SK-N-SH (cell line): ENCODE measurements at regions not wholly inside any gene's neighbourhood (a gene's known extent, or its start where the extent isn't known, plus 50 kb on each side); places are given as distances from the start of the nearest gene placed in this dataset.

Experiments used
- ELF1 ChIP-seq: IDR thresholded peaks from 2 replicates; pipeline ENCODE4 v1.4.0; 2012
- EP300 ChIP-seq, 2 experiments: IDR thresholded peaks; 2 replicates each; pipeline versions ENCODE4 v1.4.0 to v1.6.1; 2012; ENCODE audit warnings: borderline replicate concordance in 1 of 2, low read depth in 1 of 2, low read length in 1 of 2
- FOXM1 ChIP-seq: IDR thresholded peaks from 2 replicates; pipeline ENCODE4 v1.4.0; 2012; ENCODE audit warnings: low read depth, mild to moderate bottlenecking
- JUND ChIP-seq: IDR thresholded peaks from 2 replicates; pipeline ENCODE4 v1.4.0; 2012
- NRF1 ChIP-seq: IDR thresholded peaks from 2 replicates; pipeline ENCODE4 v1.6.1; 2012; ENCODE audit warnings: low read depth, mild to moderate bottlenecking, low read length
- POLR2AphosphoS5 ChIP-seq: IDR thresholded peaks from 2 replicates; pipeline ENCODE4 v1.6.1; 2012; ENCODE audit warnings: low read depth, low read length
- RAD21 ChIP-seq: IDR thresholded peaks from 2 replicates; pipeline ENCODE4 v1.6.1; 2012; ENCODE audit warnings: mild to moderate bottlenecking, low read length
- RFX5 ChIP-seq: IDR thresholded peaks from 2 replicates; pipeline ENCODE4 v1.6.1; 2012; ENCODE audit warnings: mild to moderate bottlenecking, improper control_type of control experiment, low read length
- TCF12 ChIP-seq: IDR thresholded peaks from 2 replicates; pipeline ENCODE4 v1.4.0; 2012
- YY1 ChIP-seq: IDR thresholded peaks from 2 replicates; pipeline ENCODE4 v1.4.0; 2012; ENCODE audit warnings: low read depth, mild to moderate bottlenecking
- TF ChIP-seq, protein P1 (sequence below): fragments of 200-600 bp; sonication (generic); IDR thresholded peaks from 2 replicates; pipeline ENCODE4 v1.6.1; 2017; ENCODE audit warnings: antibody characterized with exemption, mild to moderate bottlenecking, moderate library complexity
- TF ChIP-seq, protein P2 (sequence below): IDR thresholded peaks from 2 replicates; pipeline ENCODE4 v1.4.0; 2012; ENCODE audit warnings: low read depth, borderline replicate concordance
- TF ChIP-seq, protein P3 (sequence below): fragments of 150-350 bp; IDR thresholded peaks from 2 replicates; pipeline ENCODE4 v1.6.1; 2017; ENCODE audit warnings: antibody characterized with exemption, low read length, low read depth, borderline replicate concordance

DNA sequence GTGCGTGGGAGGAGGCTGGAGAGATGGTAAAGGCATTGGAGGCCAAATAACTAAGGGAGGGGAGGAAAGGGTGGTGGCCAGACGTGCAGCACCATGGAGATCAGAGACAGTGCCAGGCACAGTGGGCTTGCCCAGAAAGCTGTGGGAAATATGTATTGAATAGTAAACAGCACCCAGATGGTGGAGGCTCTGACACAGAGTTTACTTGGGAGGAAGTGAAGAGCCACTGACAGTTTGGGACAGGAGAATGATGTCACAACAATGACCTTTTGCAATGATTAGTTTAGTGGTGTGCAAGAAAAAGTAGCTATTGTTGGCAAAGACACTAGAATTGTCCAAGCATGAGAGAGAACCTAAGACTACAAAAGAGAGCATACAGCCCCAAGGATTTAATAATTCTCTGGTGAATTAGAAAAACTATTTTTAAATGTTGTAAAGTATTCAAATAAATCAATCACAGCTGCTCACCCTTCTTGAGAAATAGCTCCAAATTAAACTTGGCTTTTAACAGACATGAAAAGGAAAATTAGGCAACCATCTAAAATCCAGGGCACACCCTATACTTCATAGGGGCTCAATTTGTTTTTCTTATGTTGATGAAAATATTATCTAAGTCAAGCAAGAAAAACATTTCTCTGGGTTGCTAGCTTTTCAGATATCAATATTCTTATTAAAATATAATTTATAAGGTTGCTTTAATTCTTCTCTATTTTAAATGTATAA lies 458.7 kb upstream of the HNRNPA3 start:
- TF ChIP-seq JUND = no peak
- TF ChIP-seq YY1 = no peak
- TF ChIP-seq, protein P1, sequence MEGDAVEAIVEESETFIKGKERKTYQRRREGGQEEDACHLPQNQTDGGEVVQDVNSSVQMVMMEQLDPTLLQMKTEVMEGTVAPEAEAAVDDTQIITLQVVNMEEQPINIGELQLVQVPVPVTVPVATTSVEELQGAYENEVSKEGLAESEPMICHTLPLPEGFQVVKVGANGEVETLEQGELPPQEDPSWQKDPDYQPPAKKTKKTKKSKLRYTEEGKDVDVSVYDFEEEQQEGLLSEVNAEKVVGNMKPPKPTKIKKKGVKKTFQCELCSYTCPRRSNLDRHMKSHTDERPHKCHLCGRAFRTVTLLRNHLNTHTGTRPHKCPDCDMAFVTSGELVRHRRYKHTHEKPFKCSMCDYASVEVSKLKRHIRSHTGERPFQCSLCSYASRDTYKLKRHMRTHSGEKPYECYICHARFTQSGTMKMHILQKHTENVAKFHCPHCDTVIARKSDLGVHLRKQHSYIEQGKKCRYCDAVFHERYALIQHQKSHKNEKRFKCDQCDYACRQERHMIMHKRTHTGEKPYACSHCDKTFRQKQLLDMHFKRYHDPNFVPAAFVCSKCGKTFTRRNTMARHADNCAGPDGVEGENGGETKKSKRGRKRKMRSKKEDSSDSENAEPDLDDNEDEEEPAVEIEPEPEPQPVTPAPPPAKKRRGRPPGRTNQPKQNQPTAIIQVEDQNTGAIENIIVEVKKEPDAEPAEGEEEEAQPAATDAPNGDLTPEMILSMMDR = no peak
- TF ChIP-seq POLR2AphosphoS5 = no peak
- TF ChIP-seq EP300 (IDR thresholded peaks at IDR 0.05; ENCODE audit: borderline replicate concordance in 1 of 2, low read depth in 1 of 2, low read length in 1 of 2) = no peak
- TF ChIP-seq, protein P2, sequence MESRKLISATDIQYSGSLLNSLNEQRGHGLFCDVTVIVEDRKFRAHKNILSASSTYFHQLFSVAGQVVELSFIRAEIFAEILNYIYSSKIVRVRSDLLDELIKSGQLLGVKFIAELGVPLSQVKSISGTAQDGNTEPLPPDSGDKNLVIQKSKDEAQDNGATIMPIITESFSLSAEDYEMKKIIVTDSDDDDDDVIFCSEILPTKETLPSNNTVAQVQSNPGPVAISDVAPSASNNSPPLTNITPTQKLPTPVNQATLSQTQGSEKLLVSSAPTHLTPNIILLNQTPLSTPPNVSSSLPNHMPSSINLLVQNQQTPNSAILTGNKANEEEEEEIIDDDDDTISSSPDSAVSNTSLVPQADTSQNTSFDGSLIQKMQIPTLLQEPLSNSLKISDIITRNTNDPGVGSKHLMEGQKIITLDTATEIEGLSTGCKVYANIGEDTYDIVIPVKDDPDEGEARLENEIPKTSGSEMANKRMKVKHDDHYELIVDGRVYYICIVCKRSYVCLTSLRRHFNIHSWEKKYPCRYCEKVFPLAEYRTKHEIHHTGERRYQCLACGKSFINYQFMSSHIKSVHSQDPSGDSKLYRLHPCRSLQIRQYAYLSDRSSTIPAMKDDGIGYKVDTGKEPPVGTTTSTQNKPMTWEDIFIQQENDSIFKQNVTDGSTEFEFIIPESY = no peak
- TF ChIP-seq RAD21 = no peak
- no peak for TF ChIP-seq TCF12
- TF ChIP-seq RFX5 = no peak
- TF ChIP-seq FOXM1 = no peak
- TF ChIP-seq NRF1 = no peak
- TF ChIP-seq ELF1 = no peak
- TF ChIP-seq, protein P3, sequence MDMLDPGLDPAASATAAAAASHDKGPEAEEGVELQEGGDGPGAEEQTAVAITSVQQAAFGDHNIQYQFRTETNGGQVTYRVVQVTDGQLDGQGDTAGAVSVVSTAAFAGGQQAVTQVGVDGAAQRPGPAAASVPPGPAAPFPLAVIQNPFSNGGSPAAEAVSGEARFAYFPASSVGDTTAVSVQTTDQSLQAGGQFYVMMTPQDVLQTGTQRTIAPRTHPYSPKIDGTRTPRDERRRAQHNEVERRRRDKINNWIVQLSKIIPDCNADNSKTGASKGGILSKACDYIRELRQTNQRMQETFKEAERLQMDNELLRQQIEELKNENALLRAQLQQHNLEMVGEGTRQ = no peak
